ENCODE measurements at regions not wholly inside any gene's neighbourhood (a gene's known extent, or its start where the extent isn't known, plus 50 kb on each side); places are given as distances from the start of the nearest gene placed in this dataset.

DNA sequence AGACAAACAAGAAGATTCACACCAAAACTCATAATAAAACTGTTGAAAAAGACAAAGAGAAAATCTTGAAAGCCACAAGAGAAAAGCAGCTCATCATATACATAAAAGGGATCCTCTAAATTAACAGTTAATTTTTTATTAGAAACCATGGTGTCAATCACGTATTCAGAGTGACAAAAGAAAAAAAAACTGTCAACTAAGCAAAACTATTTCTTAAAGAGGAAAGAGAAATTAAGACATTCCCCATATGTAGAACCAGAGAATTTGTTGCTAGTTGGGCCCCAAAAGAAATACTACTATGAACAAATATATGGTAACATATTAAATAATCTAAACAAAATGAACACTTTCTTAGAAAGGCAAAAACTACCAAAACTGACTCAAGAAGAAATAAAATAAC, 74.3 kb upstream of the TENT5A start:
- in situ Hi-C loops (cut with MboI; ENCODE audit: low sequenced_read_pairs) = no loop called here

DNA sequence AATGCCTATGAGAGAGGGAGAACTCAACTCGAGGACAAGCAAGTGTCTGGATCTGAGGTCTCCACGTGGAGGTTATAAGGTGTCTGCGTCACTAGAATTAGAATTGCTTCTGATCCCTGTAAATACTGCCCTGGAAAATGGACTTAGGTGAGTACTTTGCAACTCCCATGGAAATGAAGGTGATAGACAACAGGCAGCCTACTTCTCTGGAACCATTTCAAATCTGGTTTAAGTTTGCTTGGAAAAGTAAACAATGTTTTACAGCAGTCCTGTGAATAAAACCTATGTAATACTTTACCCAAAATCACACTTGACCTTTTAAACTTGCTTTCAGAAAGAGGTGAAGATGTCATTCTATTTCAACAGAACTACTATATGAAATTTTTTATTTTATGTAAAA, 70.1 kb upstream of the TENT5A start:
- in situ Hi-C loops (cut with MboI; ENCODE audit: low sequenced_read_pairs) = no loop called here

DNA sequence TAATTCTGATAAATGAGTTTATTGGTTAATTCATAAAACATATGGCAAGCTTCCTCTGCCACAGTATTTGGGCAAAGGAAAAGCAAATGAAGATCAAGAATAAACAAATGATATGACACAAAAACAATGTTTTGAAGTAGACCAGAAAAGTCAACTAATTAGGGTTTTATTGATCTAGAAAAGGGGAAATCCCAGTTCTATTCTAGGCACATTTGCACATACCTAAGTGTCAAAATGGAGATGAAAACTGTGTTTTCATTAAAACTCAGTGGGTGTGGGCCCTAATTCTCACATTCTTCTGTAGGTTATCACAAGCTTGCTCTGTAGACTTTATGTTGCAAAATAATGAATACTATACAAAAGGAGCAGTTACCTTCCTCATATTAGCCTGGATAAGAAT, 69.0 kb upstream of the TENT5A start:
- in situ Hi-C loops (cut with MboI; ENCODE audit: low sequenced_read_pairs) = no loop called here

DNA sequence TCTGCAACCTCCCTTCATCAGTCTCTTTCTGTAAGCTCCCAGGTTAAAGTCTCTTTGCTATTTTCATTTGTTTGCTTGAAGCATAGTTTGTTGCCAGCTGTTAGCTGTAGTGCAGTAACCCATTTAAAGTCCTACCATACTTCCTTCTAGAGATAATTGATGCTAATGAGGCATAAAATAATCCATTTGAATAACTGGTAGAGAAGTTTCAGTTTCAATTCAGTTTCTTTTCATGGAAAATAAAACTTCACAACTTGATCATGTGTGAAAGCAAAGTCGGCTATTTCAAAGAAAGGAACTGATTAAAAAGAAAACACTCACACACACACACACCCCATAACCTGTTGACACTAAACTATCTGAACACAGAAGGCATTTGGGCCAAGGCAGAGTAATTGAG, 68.5 kb upstream of the TENT5A start:
- in situ Hi-C loops (cut with MboI; ENCODE audit: low sequenced_read_pairs) = no loop called here

DNA sequence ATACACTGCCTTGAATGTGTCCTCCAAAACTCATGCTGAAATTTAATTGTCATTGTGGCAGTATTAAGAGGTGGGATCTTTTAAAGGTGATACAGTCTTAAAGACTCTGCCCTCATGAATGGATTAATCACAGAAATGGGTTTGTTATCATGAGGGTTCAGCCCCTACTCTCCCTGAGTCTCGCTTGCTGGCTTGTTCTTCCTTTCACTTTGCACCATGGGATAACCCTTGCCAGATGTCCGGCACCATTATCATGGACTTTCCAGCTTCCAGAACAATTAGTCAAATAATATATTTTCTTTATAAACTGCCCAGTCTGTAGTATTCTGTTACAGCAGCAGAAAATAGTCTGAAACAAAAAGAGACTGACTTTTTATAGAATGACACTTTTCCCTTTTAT, 67.9 kb upstream of the TENT5A start:
- in situ Hi-C loops (cut with MboI; ENCODE audit: low sequenced_read_pairs) = no loop called here

DNA sequence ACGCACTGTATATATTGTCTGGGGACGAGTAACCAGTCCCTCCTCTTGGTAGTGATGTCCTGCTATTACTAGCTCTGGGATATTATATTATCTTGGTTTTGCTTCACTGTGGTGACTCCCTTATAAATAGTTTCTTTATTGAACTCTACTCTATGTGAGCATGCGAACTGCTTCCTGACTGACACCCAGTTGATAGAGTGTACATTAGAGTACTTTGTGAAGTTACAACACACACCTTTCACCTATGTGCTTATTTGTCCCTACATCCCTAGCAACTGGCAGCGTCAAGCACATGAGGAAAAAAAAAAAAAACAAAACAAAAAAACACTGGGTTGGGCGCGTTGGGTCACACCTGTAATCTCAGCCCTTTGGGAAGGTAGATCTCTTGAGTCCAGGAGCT, 67.3 kb upstream of the TENT5A start:
- in situ Hi-C loops (cut with MboI; ENCODE audit: low sequenced_read_pairs) = no loop called here

DNA sequence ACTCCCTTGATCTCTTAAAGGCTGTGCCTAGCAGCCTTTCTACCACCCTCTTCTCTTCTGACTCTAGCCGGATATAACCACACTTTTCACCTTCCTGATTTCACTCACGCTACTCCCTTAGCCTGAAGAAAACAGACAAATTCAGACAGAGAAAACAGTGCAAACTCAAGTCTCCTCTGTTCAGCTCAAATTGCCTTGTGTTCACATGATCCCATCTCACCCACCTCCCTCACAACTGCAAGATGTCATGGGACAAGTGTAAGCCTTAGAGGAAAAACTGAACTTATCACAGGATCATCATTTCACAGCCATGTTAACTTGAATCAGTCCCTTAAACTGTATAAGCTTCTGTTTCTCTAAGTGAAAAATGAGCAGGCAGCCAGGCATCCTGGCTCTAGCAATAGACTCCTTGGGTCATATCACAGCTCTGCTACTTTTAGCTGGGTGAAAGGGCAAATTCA, 66.5 kb upstream of the TENT5A start:
- in situ Hi-C loops (cut with MboI; ENCODE audit: low sequenced_read_pairs) = no loop called here

DNA sequence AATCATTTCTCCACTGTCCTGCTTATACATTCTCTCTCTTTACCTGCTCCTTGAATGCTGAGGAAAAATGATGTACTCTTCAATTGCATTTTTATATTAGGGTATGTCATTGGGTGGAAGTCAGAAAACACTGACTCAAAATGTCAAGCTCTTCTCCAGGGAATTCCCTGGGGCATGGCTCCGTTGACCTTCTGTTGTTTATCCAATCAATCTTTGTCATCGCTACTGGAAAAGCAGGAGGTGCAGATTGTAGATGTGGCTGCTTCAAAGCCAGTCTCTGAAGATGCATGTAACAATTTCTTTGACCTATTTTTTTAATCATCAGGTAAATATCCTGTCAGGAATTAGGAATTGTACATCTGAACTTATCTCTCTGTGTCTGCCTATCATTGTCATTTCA, 63.9 kb upstream of the TENT5A start:
- in situ Hi-C loops (cut with MboI; ENCODE audit: low sequenced_read_pairs) = no loop called here

DNA sequence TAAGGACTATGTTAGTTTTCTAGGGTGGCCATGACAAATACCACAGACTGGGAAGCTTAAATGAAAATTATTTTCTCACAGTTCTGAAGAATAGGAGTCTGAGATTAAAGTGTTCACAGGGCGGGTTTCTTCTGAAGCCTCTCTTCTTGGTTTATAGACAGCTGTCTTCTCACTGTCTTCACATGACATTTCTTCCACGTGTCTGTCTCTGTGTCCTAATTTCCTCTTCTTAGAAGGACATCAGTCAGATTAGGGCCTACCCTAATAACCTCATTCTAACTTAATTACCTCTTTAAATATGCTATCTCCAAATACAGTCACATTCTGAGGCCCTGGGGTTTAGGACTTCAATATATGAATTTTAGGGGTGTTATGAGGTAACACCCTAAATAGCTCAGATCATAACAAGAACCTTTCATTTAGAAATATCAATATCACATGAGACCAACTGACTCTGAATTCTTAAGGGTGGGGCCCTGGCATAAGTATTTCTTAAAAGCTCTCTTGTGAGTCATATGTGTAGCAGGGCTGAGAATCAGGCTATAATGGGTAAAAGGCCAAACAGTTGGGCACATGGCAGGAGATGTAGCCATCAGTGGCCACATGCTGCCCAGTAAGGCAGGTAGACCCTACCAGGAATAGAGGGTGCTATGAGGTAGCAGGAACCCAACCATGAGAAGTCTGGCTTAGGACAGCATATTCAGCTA, 62.0 kb upstream of the TENT5A start:
- in situ Hi-C loops (cut with MboI; ENCODE audit: low sequenced_read_pairs) = no loop called here

DNA sequence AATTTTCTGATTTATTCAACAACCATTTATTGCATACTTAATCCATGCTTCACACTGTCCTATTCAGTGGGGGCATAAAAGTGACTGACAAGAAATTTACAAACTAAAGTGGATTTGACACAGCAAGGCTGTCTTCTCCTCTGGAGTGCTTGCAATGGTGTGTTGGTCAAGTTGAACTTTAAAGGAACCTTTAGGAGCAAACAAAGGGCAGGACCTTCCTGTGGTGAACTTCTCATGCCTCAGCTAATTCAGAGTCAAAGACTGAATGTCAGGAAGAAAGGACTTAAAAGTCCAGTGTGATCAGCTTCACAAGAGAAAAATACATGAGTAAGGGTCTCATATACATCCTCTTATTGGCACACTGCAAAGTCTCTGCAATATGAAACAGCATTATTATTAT, 60.8 kb upstream of the TENT5A start:
- in situ Hi-C loops (cut with MboI; ENCODE audit: low sequenced_read_pairs) = no loop called here

DNA sequence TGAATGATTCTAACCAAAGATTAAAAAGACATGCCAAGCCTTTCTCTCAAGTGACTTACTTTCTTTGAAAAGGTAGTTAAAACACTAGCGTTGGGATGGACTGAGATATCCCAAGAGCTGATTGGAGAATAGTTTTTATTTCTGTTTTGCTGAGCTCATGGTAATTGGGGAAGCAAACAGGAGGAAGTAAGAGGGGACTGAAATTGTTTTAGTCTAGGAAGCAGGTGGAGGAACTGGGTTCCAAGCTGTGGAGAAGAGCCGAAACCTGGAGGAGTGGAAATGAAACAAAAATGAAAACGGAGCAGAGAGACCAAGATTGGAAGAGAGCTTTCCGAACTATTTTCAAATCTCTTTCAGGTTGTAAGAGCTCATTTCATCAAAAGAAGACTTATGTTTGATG, 59.9 kb upstream of the TENT5A start:
- in situ Hi-C loops (cut with MboI; ENCODE audit: low sequenced_read_pairs) = no loop called here

DNA sequence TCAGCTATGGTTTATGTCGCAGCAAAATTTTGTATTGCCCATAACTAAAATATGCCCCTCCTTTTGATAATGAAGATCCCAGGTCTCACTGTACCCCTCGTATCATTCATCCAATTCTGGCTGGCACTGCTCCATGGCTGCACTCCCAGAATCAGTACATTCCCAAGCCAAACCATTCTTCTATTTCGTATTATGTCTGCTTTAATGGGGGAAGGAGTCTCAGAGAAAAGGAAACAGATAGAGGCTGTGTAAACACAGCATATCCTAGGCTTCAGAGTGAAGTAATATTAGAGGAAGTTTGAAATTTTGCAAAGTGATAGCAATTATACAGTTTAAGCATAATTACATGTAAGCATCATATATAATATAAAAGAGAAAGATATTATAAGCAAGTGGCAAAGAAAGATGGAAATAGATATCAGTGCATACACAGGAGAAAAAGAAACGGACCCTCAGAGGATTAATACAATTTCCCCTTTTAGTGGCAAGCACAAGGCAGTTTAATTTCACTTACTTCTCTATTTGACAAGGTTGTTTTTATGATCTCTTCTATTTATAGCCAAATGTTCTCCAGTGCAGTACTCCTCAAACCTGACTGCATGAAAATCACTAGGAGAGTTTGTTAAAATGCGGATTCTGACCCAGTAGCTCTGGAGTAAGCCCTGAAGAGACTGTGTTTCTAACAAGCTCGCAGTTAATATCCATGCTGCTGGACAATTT, 56.5 kb upstream of the TENT5A start:
- in situ Hi-C loops (cut with MboI; ENCODE audit: low sequenced_read_pairs) = no loop called here

DNA sequence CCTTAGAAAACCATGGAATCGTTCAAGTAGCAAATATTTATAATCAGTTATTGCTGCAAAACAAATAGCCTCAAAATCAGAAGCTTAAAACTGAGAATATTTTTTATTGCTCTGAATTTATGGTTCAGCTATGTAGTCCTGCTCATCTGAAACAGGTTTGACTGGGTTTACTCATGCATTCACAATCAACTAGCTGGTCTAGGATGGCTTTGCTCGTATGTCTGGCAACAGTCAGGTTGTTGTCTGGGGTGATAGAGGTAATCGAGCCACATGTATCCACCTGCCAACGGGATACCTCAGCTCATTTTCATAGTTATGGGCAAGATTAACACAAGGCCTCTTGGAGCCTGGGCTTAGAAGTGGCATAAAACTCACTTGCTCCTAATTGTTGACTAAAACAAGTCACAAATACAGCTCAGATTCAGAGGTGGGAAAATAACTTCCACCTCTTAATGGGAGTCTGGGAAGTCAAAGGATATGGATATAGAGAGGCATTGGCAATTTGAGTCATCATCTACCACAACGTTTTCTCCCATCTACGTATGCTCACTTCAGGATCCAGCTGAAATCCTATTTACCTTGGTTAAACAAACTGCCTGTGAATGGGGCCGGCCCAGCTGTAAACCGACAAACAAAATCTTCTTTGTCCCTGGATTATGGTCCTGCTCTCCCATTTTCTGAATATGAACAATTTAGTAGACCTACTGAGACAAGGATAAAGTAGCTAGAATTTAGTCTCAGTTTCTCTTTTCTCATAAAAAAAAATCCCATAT, 54.5 kb upstream of the TENT5A start:
- in situ Hi-C loops (cut with MboI; ENCODE audit: low sequenced_read_pairs) = no loop called here

DNA sequence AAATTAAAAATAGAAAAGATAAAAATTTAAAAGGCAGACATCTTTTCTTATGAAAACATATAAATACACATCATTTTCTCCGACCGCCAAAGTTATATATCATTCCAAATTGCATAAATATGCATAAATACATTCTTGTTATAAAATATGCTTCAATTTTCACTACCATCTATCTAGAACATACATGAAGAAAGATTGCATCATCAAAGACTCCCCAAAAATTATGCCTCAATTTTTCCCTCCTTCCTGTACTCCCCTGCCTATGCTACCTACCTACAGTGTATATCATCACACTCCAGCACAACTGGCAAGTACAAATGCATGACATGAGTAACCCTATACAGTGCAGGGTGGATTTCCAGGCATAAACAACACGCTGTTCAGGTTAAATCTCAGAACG, 49.9 kb upstream of the TENT5A start:
- in situ Hi-C loops (cut with MboI; ENCODE audit: low sequenced_read_pairs) = no loop called here

All from HL-60/S4 (cell line).